Iris pigment epithelial cell (primary cell): ENCODE measurements at regions not wholly inside any gene's neighbourhood (a gene's known extent, or its start where the extent isn't known, plus 50 kb on each side); places are given as distances from the start of the nearest gene placed in this dataset.

Experiments used
- DNase-seq: peaks from one replicate; pipeline ENCODE4 v3.0.0-alpha.2; 2011; ENCODE audit warnings: low read depth

DNA sequence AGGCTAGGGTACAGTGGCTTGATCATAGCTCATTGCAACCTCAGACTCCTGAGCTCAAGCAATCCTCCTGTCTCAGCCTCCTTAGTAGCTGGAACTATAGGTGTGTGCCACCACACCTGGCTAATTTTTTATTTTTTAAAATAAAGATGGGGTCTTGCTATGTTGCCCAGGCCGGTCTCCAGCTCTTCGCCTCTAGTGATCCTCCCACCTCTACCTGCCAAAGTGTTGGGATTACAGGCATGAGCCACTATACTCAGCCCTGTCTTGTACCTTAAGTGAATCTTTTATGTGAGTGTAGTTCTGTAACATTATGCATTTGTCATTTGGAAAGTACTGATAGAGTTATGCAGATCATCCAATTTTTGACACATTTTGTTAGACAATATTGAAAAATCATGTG, 66.9 kb upstream of the C15orf39 start:
- no peak for DNase-seq

DNA sequence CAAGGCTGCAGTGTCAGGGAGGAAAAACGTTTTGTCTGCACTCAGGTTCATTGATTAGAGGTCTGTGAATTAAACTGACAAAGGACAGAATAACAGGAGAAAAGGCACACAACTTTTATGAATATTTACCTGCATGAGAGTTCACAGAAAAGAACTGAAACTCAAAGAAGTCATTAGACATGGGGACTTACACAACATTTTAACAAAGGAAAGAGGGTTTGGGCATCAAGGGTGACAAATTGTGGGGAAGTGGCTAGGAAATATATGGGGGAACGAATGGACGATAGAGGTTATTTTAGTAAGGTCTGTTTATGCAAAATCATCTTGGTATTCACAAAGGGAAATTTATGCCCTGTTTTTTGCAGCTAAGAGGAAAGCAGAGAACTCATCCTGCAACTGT, 65.6 kb upstream of the C15orf39 start:
- DNase-seq, result no peak

DNA sequence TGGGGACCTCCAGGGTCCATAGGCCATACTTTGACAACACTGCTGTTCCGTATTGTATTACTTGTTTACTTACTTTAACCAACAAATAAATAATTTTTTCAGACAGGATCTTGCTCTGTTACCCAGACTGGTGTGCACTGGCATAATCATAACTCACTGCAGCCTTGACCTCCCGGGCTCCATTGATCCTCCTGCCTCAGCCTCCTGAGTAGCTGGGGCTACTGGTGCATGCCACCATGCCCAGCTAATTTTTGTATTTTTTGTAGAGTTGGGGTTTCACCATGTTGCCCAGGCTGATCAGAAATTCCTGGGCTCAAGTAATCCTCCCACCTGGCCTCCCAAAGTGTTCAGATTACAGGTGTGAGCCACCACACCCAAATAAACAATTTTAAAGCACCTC, 64.9 kb upstream of the C15orf39 start:
- DNase-seq, result no peak

DNA sequence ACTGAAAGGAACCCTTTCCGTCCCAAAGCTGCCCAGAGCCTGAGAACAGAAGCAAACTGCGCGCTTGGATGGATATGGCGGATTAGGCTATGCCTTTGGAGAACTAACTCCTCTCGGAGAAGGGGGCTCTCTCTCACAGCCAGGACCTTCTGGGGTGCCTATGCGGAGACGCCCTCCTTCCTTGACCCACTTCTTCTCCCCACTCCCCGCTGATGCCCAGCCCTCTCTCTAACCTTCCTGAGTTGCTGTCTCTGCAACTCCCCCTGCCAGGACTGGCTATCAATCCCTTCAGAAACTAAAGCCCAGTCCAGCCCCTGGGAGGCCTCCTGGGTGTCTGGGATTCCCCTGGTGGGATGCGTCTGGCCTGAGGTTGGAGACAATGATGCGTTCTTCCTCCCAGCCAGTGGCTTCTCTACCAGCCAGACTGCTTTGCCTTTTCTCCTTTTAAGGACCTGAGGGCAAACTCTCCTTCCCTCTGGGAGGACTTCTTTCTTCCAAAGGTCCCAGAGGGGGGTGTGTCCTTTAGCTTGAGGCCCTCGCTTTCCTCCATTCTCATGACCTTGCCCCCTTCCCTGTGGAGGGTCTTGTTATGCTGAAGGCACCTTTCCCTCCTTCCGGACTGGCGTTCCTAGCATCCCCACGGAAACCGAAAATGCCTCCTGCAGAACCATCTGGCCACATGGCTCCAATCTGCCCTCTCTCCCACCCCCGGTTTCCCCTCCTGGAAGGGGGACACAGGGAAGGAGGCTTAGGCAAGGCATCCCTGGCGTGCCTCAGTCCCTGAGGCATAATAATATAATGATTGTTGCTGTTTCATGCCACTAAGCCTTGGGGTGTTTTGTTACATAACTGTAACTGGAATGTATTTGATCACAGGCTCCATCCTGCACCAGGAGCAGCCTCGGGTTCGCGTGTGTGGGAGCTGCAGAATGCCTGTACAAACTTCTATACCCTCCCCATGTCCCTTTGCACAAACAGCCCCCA, 63.4 kb upstream of the C15orf39 start:
- DNase-seq, result peak; percentile 61

DNA sequence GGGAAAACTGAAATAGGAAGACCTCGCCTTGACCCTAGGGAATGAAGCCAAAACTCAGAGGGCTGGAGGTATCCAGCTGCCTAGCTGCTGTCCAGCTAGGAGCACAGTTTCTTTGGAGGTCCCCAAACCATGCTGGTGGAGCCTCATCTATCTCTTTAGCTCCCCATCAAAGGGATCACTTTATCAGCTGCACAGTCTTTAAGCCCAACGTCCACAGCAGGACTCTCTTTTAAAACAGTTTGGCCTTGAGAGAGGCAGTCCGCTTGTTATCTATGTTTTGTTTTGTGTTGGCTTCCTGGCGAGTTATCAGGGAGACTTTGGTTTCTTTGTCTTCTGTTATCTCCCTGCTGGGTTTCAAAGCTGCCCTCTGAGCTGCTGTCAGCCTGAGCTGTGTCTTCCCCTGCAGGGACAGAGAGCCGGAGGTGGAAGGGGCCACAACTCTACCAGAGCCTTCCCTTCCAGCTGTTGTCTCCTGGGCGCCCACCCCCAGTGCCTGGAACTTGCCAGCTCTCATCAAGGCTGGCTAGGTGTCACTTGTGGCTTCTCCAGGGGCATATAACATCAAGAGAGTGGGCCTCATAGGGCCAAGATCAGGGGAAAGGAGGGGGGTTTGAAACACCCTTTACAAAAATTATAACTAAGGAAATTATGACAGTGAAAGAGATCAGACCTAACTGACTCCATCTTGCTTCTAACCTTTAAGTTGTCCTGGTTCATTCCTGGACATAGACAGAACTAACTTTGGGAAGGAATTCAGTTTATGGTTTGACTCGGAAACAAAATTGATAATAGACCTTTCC, 61.4 kb upstream of the C15orf39 start:
- no peak for DNase-seq

DNA sequence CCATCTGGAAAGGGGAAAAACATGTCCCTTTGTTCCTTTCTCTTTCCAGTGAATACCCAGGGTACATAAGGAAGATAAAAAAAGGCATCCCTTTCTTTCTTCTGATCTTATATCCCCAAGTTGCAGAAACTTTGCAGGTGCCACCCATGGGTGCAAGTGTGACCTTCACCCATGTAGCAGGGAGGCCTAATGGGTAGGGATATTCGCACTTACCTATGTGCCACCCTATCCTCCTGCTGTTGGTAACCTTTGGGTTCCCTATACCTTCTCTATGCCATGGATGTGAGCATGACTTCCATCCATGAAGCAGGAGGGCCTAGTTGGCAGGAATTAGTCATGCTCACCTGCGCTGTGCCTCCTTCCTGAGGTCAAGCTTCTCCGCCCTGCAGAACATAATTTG, 59.2 kb upstream of the C15orf39 start:
- no peak for DNase-seq

DNA sequence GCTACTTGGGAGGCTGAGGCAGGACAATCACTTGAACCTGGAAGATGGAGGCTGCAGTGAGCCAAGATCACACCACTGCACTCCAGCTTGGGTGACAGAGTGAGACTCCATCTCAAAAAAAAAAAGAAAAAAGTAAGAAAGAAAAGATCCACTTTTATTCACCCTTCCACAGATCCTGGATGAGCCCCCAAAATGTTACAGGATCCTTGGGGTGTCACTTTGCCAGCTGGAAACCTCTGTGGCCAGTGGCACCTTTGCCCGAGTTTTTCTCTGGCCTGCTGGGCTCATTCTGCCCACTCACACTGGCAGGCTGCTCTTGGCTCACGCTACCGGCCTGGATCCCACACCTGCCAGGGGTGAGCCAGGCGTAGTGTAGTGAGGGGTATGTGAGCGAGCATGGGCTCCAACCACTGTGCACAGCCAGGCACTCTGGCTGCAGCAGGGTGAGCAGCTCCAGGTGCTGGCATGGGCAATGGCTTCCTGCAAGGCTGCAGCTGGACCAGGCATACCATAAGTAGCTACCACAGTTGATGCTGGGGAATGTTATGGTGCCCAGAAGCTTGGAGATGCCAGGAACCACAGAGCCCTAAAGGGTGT, 57.8 kb upstream of the C15orf39 start:
- DNase-seq, result no peak

DNA sequence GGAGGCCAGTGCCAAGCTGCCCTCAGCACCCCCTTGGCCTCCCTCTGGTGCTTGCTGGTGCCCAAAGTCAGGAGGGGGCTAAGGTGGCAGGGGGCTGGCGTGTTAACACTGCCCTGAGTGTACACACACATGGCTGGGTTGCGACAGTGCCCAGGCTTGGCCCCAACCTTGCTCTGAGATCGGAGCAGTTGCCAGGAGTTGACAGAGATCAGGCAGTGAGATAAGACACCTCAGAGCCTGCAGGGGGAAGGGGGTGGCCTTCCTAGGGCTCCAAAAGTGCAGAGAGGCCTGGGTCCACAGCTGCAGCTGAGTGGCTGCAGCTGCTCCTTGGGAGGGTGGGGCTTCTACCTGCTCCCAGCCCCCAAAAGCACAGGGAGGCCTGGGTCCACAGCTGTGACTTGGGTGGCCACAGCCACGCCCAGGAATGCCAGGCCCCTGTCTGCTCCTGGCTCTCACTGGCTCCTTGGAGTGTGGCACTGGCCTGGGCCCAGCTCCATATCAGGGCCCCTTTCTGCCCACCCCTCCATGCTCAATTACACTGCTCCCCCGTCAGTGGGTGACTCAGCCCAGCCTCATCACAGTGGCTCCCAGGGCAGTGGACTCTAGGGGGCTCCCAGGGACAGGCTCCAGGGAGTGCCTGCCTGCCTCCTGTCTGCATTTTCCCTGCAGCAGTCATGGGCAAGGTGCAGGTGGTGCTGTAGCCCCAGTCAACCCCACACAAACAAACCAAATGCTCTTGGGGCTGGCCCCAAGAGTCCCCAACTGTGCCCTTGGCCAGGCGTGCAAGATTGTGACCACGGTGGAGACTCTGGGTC, 56.4 kb upstream of the C15orf39 start:
- DNase-seq, result no peak

DNA sequence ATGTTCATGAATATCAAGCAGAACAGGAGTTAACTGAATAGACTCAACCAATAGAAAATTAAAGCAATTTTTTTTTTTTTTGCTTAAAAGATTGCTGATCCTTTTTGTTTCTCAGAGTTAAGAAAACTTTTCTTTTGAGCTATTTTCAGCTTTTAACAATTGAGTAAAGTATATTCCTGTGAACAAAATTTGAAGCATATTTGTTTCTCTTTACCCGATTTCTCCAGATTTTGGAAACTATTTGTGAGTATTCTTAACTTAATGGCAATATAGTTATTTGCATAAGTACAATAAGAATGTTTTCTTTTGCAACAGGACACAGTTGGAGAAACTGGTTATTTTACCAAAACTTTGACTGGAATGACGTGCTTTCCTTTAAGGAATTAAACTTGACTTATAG, 53.4 kb upstream of the C15orf39 start:
- DNase-seq, result no peak

DNA sequence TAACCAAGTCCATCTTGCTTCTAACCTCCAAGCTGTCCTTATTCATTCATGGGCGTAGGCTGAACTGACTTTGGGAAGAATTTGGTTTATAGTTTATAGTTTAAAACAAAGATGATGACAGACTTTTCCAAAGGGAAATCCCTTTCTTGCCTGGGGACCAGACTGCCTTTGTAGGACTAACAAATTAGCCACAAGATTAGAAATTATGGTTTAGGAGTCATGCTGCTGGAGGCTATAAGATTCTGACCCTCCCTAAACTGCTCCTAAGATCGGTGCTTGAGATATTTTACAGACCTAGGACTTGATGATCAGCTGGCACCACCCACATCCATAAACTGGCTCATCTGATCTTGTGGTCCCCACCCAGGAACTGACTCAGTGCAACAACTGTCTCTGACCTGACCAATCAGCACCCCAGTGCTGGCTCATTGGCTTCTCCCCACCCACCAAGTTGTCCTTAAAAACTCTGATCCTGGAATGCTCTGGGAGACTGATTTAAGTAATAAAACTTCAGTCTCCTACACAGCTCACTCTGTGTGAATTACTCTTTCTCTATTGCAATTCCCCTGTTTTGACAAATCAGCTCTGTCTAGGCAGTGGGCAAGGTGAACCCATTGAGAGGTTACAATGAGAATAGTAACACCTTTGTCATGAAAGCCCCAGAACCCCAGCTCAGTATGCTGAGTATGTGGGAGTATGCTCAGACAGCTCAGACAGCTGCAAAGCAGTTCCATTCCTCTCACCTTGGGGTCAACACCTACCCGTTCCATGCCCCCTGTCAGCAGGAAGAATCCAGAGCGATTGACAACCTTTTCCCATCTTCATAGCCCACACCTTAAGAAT, 51.6 kb upstream of the C15orf39 start:
- peak; percentile 48 for DNase-seq

DNA sequence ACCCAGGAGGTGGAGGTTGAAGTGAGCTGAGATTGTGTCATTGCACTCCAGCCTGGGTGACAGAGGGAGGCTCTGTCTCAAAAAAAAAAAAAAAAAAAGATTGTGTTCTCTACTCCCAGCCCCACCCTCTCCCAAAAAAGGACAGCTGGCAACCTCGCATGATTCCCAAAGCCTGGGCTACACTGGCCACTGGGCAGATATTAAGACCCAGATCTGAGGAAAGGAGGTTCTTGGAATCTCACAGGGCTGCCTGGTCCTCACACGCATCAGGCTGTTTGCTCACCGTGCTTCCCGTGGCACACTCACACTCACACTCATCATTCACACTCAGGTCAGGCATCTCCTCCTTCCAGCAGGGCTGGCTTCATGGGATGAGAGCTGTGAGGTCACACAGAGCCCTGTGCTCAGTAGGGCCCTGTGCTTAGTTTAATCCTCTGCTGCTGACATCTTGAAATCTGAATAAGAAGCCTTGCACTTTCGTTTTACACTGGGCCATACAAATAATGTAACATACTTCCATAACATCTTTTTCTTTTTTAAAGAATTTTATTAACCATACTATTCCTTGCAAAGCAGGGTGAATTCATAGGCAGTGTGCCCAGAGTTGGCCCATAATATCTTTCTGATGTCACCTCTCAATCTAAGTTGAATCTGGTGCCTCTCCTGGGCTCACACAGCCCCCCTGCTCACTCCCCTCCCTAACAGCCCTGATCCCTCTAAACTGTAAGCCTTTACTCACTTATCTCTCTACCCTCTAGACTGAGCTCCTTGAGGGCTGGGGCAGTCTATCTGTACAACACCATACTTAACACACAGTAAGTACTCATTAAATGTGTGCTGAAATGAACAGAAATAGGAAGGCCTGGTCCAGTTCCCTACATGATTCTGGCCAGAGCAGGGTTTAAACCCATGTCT, 50.2 kb upstream of the C15orf39 start:
- no peak for DNase-seq
